Spleen (tissue), 11 donors: ENCODE measurements at regions not wholly inside any gene's neighbourhood (a gene's known extent, or its start where the extent isn't known, plus 50 kb on each side); places are given as distances from the start of the nearest gene placed in this dataset.

Experiments used
- DNase-seq: peaks from one replicate; pipeline ENCODE4 v3.0.0-alpha.2; 2020
- H3K27ac ChIP-seq, 8 donors: fragments of 200-600 bp; sonication (generic) in 7 of 8; 1 replicate in 4 of 8; 2 replicates in 4 of 8; pipeline versions ENCODE4 v1.5.0 to v1.8.0; 2016 to 2021; ENCODE audit warnings: inconsistent platforms in 4 of 8, mild to moderate bottlenecking in 4 of 8, moderate library complexity in 1 of 8
- H3K27me3 ChIP-seq, 7 donors: fragments of 200-600 bp; sonication (generic) in 6 of 7; replicated peaks in 1 of 7; 1 replicate in 4 of 7; 2 replicates in 3 of 7; pipeline versions ENCODE4 v1.5.0 to v1.8.0; 2016 to 2021; ENCODE audit warnings: inconsistent platforms in 3 of 7, mild to moderate bottlenecking in 1 of 7
- H3K36me3 ChIP-seq, 6 donors: fragments of 200-600 bp; sonication (generic) in 5 of 6; 1 replicate in 4 of 6; 2 replicates in 2 of 6; pipeline versions ENCODE4 v1.5.0 to v1.8.0; 2016 to 2021; ENCODE audit warnings: inconsistent platforms in 2 of 6
- H3K4me1 ChIP-seq, 6 donors: fragments of 200-600 bp; sonication (generic) in 5 of 6; 1 replicate in 3 of 6; 2 replicates in 3 of 6; pipeline versions ENCODE4 v1.5.0 to v1.8.0; 2016 to 2021; ENCODE audit warnings: inconsistent platforms in 3 of 6
- H3K4me3 ChIP-seq, 8 donors: fragments of 200-600 bp; sonication (generic) in 7 of 8; 1 replicate in 4 of 8; 2 replicates in 4 of 8; pipeline versions ENCODE4 v1.5.0 to v1.8.0; 2016 to 2021; ENCODE audit warnings: inconsistent platforms in 4 of 8, mild to moderate bottlenecking in 4 of 8, moderate library complexity in 2 of 8
- H3K9me3 ChIP-seq, 8 donors: fragments of 200-600 bp; sonication (generic) in 7 of 8; 1 replicate in 4 of 8; 2 replicates in 4 of 8; pipeline versions ENCODE4 v1.5.0 to v1.8.0; 2016 to 2021; ENCODE audit warnings: inconsistent platforms in 4 of 8
- POLR2A ChIP-seq, 3 donors: fragments of 450-650 bp; IDR thresholded peaks; one replicate each; pipeline ENCODE4 v1.5.1; 2017; ENCODE audit warnings: antibody characterized with exemption in 3 of 3, mild to moderate bottlenecking in 1 of 3
- POLR2AphosphoS5 ChIP-seq, 3 donors: sonication (generic); formaldehyde crosslinking; IDR thresholded peaks; one replicate each; pipeline ENCODE4 v1.5.1; 2017; ENCODE audit warnings: antibody characterized with exemption in 3 of 3
- WGBS, 5 donors: extraction: QIAGEN DNeasy Blood & Tissue Kit in 3 of 5; methylation state at CpG; one replicate each; pipeline versions ENCODE4 v1.1.5 to v1.1.7; 2013 to 2018; 5-methylcytosine and 5-hydroxymethylcytosine counted together
- intact Hi-C: fragments of 100-400 bp; cut with DNase I; formaldehyde crosslinking; loops from one replicate; pipeline ENCODE4 v1.15.0; 2023; ENCODE audit warnings: low total_unique reads
- TF ChIP-seq, protein P1 (sequence below), 11 experiments: fragments of 200-600 bp in 7 of 11; fragments of 450-650 bp in 4 of 11; sonication (generic) in 4 of 11; IDR thresholded peaks in 8 of 11; conservative IDR thresholded peaks in 3 of 11; 1 replicate in 7 of 11; 2 replicates in 4 of 11; pipeline versions ENCODE4 v1.4.0 to v1.8.0; 2016 to 2021; ENCODE audit warnings: antibody characterized with exemption in 11 of 11, inconsistent platforms in 4 of 11, mild to moderate bottlenecking in 1 of 11
- donor health status: healthy with polysubstance abuse.
- donor health status: DM: no; HTN: no; CAD: no; lungs with moderate emphysema.
- donor health status: DM: no; HTN: no; CAD: no.
- donor health status: Bipolar disorder and iron deficiency.
- donor health status: healthy.
- donor health status: DM: no; HTN: no; CAD: no.
- donor health status: DM: yes; HTN: yes; CAD: no.

DNA sequence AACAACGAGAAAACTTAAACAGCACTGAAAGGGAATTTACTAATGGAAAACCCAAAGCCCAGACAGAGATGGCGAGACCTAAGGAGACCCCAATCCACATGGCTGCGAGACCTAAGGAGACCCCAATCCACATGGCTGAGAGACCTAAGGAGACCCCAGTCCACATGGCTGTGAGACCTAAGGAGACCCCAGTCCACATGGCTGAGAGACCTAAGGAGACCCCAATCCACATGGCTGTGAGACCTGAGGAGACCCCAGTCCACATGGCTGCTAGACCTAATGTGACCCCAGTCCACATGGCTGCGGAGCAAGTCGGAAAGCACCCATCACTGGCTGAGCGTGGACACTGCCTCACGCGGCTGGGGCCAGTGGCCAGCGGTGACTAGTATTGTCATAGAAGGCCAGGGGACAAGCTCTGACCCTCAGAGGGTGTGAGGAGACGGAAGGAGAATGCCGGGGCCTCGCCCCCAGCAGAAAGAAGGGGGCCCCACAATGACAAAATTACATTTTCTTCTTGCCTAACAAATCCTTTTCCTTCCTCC lies 241.8 kb downstream of the C16orf95 start:
- intact Hi-C loops, result no loop called here

DNA sequence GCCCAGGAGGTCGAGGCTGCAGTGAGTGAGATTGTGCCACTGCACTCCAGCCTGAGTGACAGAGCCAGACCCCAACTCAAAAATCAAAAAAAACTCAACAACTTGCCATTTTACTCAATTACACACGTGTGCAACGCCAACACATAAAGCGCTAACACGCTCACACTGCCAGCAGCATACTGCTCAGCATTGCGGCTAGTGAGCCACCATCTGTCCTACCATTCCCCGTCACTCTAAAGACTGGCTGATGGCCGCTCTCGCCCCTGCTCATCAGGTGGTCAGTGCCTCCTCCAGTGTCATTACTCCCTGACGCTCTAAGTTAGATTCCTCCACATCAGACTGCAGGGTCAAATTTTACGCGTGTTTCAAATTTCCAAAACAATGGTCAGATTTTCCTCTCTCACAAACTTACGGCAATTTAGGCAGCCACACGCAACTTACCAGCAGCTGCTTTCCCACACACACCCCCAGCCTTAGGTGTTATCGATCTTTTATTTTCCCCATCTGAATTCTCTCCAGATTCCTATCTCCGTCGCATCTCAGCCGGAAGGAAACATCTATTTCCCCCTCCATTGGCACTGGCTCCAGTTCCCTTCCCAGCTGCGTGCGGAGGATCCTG lies 240.8 kb downstream of the C16orf95 start:
- peaks cover 0 to 7% (median 2%) of the 10 kb centered on the region in 6 donors for H3K4me1 ChIP-seq
- no peak for DNase-seq
- H3K36me3 ChIP-seq, result no peaks in the 10 kb centered on the region
- H3K27me3 ChIP-seq, result peaks cover 0 to 21% (median 0%) of the 10 kb centered on the region in 7 donors
- TF ChIP-seq, protein P1, sequence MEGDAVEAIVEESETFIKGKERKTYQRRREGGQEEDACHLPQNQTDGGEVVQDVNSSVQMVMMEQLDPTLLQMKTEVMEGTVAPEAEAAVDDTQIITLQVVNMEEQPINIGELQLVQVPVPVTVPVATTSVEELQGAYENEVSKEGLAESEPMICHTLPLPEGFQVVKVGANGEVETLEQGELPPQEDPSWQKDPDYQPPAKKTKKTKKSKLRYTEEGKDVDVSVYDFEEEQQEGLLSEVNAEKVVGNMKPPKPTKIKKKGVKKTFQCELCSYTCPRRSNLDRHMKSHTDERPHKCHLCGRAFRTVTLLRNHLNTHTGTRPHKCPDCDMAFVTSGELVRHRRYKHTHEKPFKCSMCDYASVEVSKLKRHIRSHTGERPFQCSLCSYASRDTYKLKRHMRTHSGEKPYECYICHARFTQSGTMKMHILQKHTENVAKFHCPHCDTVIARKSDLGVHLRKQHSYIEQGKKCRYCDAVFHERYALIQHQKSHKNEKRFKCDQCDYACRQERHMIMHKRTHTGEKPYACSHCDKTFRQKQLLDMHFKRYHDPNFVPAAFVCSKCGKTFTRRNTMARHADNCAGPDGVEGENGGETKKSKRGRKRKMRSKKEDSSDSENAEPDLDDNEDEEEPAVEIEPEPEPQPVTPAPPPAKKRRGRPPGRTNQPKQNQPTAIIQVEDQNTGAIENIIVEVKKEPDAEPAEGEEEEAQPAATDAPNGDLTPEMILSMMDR (IDR thresholded peaks at IDR 0.05 in 8 of 11, conservative IDR thresholded peaks at IDR 0.05 in 3 of 11), result no peak
- no peak for TF ChIP-seq POLR2A (IDR thresholded peaks at IDR 0.05)
- no peak for TF ChIP-seq POLR2AphosphoS5 (IDR thresholded peaks at IDR 0.05)
- no peak overlapping the region for H3K27ac ChIP-seq
- intact Hi-C loops, result no loop called here
- no peak overlapping the region for H3K4me3 ChIP-seq
- H3K9me3 ChIP-seq, result peaks cover 0 to 27% (median 22%) of the 10 kb centered on the region in 8 donors
- 79 to 88% (median 86%) methylated on average over 20 of the region's 20 CpGs for WGBS, 5 donors

More for the DNA sequence above, 241.8 kb downstream of the C16orf95 start:
- WGBS, 5 donors, result 83 to 94% (median 87%) methylated on average over 12 of the region's 12 CpGs
- TF ChIP-seq POLR2AphosphoS5 (IDR thresholded peaks at IDR 0.05) (no peak), POLR2A (IDR thresholded peaks at IDR 0.05) (no peak)
- TF ChIP-seq, protein P1 (IDR thresholded peaks at IDR 0.05 in 8 of 11, conservative IDR thresholded peaks at IDR 0.05 in 3 of 11), result no peak
- Histone ChIP-seq H3K4me1 (peaks cover 0 to 7% (median 2%) of the 10 kb centered on the region in 6 donors), H3K4me3 (no peak overlapping the region), H3K9me3 (peaks cover 0 to 17% (median 12%) of the 10 kb centered on the region in 8 donors), H3K27ac (no peak overlapping the region), H3K36me3 (no peaks in the 10 kb centered on the region), H3K27me3 (peaks cover 0 to 31% (median 0%) of the 10 kb centered on the region in 7 donors)
- DNase-seq, result no peak

DNA sequence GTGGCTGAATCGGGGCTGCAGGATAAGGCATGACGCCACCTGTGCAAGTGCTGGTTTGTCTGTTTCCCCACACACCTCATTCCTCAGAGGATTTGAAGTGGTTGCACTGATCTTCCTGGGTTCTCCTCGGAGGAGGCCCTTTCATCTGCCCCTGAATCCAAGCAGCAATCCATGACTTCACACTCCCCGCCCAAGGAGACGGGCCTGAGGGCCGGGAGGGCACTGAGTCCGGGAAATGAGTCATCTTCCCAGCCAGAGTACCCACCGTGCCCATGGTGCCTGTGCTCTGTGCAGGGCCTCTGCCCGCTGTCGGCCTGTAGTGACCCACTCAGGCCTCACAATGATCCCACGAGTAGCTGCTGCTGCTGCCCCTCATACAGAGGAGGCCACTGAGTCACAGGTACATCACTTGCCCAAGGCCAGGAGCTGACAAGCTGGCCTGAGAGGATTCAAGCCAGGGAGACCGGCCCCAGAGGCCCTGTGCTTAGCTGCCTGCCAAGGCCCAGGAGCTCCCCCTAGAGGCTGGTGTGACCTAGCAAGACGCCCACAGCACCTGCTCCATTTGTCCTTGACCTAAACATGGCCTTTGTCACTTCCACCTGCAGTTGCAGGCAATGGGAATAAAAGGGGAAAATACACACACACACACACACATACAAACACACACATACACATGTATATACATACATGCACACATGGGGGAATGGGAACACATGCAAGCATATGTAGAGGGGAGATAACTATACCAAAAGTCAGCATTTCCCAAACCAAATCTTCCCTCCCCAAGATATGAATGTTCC lies 240.0 kb downstream of the C16orf95 start:
- Histone ChIP-seq H3K9me3 (peaks cover 0 to 34% (median 29%) of the 10 kb centered on the region in 8 donors), H3K4me3 (no peak overlapping the region), H3K27ac (no peak overlapping the region), H3K4me1 (peaks cover 0 to 7% (median 2%) of the 10 kb centered on the region in 6 donors), H3K27me3 (peaks cover 0 to 14% (median 0%) of the 10 kb centered on the region in 7 donors), H3K36me3 (no peaks in the 10 kb centered on the region)
- TF ChIP-seq, protein P1 (IDR thresholded peaks at IDR 0.05 in 8 of 11, conservative IDR thresholded peaks at IDR 0.05 in 3 of 11), result peak in 8 of 11 experiments; percentile 11 to 66 (median 50)
- TF ChIP-seq POLR2AphosphoS5 (IDR thresholded peaks at IDR 0.05), result no peak
- intact Hi-C loops, result no loop called here
- DNase-seq, result peak; percentile 80
- WGBS, 5 donors, result 51 to 70% (median 57%) methylated on average over 12 to 13 of the region's 13 CpGs

DNA sequence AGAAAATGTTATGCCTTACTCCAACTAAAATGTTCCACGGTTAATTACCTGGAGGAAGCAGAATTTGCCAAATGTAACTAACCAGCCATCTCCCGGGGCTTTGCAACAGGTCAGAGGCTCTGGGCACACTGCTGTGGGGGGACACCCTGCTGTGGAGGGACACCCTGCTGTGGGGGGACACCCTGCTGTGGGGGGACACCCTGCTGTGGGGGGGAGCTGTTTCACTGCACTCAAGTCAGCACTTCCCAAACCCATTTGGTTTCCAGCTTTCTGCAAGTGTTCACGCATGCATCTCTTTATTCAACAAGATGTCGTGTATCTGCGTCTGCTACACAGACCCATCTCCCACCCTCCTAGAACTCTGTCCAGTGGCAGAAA lies 239.5 kb downstream of the C16orf95 start:
- no peak overlapping the region for H3K27ac ChIP-seq
- H3K36me3 ChIP-seq, result no peaks in the 10 kb centered on the region
- intact Hi-C loops, result no loop called here
- no peak overlapping the region for H3K4me3 ChIP-seq
- peaks cover 0 to 7% (median 2%) of the 10 kb centered on the region in 6 donors for H3K4me1 ChIP-seq
- TF ChIP-seq, protein P1 (IDR thresholded peaks at IDR 0.05 in 8 of 11, conservative IDR thresholded peaks at IDR 0.05 in 3 of 11), result no peak
- TF ChIP-seq POLR2AphosphoS5 (IDR thresholded peaks at IDR 0.05) (no peak), POLR2A (IDR thresholded peaks at IDR 0.05) (no peak)
- H3K9me3 ChIP-seq, result peaks cover 0 to 40% (median 32%) of the 10 kb centered on the region in 8 donors
- H3K27me3 ChIP-seq, result peaks cover 0 to 11% (median 0%) of the 10 kb centered on the region in 7 donors
- DNase-seq, result no peak
- WGBS, 5 donors, result 84 to 97% (median 91%) methylated on average over 5 of the region's 5 CpGs
